Transverse colon (tissue), 4 donors: ENCODE measurements at regions not wholly inside any gene's neighbourhood (a gene's known extent, or its start where the extent isn't known, plus 50 kb on each side); places are given as distances from the start of the nearest gene placed in this dataset.
A peak's percentile ranks its signal among the peaks of the same experiment; 100 is the strongest.

ENCODE experiments used
- DNase-seq: peaks from one replicate; pipeline ENCODE4 v3.0.0-alpha.2; 2019
- H3K27ac ChIP-seq, 4 donors: fragments of 200-600 bp; sonication (generic); 2 replicates each; pipeline ENCODE4 v1.5.1; 2016 to 2018; ENCODE audit warnings: inconsistent platforms in 4 of 4
- H3K27me3 ChIP-seq: fragments of 200-600 bp; sonication (generic); 2 replicates; pipeline ENCODE4 v1.5.1; 2017; ENCODE audit warnings: inconsistent platforms
- H3K36me3 ChIP-seq, 4 donors: fragments of 200-600 bp; sonication (generic); 2 replicates each; pipeline ENCODE4 v1.5.1; 2017 to 2019; ENCODE audit warnings: inconsistent platforms in 4 of 4
- H3K4me1 ChIP-seq, 4 donors: fragments of 200-600 bp; sonication (generic); 2 replicates each; pipeline ENCODE4 v1.5.1; 2017 to 2020; ENCODE audit warnings: inconsistent platforms in 4 of 4
- H3K4me3 ChIP-seq, 4 donors: fragments of 200-600 bp; sonication (generic); 1 replicate in 1 of 4; 2 replicates in 3 of 4; pipeline versions ENCODE4 v1.5.1 to v1.6.1; 2017 to 2019; ENCODE audit warnings: inconsistent platforms in 4 of 4
- H3K9me3 ChIP-seq, 2 donors: fragments of 200-600 bp; sonication (generic); 2 replicates each; pipeline ENCODE4 v1.5.1; 2017 to 2019; ENCODE audit warnings: inconsistent platforms in 2 of 2
- EP300 ChIP-seq: sonication (generic); formaldehyde crosslinking; IDR thresholded peaks from one replicate; pipeline ENCODE4 v1.6.1; 2017; ENCODE audit warnings: antibody characterized with exemption, low read depth
- POLR2A ChIP-seq: fragments of 450-650 bp; IDR thresholded peaks from one replicate; pipeline ENCODE4 v1.6.1; 2016; ENCODE audit warnings: antibody characterized with exemption, mild to moderate bottlenecking, moderate library complexity
- POLR2AphosphoS5 ChIP-seq, 3 donors: sonication (generic); formaldehyde crosslinking; IDR thresholded peaks; one replicate each; pipeline ENCODE4 v1.6.1; 2016; ENCODE audit warnings: antibody characterized with exemption in 3 of 3
- WGBS, 2 donors: methylation state at CpG; one replicate each; pipeline ENCODE4 v1.1.5; 2018; ENCODE audit warnings: low coverage in 1 of 2; 5-methylcytosine and 5-hydroxymethylcytosine counted together
- in situ Hi-C, 4 donors: fragments of 200-750 bp; cut with MboI; loops; one replicate each; pipeline versions ENCODE4 v1.15.0 to v1.15.1; 2017; ENCODE audit warnings: low sequenced_read_pairs in 3 of 4, low pct_ligation_motif_present in 1 of 4, low pct_unique_long_range_greater_than_20kb in 1 of 4
- intact Hi-C: fragments of 100-400 bp; cut with DNase I; formaldehyde crosslinking; loops from one replicate; pipeline ENCODE4 v1.15.1; 2023; ENCODE audit warnings: low total_unique reads
- TF ChIP-seq, protein P1 (sequence below), 5 experiments: fragments of 200-600 bp in 3 of 5; fragments of 450-650 bp in 2 of 5; sonication (generic) in 3 of 5; IDR thresholded peaks; 1 replicate in 2 of 5; 2 replicates in 3 of 5; pipeline ENCODE4 v1.5.1; 2016 to 2017; ENCODE audit warnings: antibody characterized with exemption in 5 of 5, inconsistent platforms in 3 of 5, mild to moderate bottlenecking in 2 of 5, moderate library complexity in 1 of 5

DNA sequence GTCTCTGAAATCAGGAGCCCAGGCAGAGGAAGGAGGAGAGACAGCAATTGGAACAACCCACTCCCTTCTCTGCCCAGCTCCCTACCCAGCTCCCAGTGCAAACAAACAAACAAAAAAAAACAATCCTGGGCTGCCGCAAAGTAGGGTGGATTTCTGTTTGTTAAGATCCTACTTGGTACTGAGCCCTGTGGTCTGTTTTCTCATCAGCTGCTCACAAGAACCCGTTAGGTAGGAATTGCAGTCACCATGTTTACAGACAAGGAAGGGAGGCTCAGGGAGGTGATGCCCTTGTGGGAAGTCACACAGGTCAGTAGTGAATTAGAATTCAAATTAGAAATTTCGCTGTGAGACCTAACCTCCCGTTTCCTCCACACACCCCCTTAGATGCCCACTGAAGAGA, 128.8 kb upstream of the RAD23B start:
- H3K27ac ChIP-seq: no peak overlapping the region
- intact Hi-C loops: no loop called here
- no peaks in the 10 kb centered on the region for H3K36me3 ChIP-seq
- TF ChIP-seq EP300 (no peak), POLR2A (no peak), POLR2AphosphoS5 (IDR thresholded peaks at IDR 0.05) (no peak)
- TF ChIP-seq, protein P1, sequence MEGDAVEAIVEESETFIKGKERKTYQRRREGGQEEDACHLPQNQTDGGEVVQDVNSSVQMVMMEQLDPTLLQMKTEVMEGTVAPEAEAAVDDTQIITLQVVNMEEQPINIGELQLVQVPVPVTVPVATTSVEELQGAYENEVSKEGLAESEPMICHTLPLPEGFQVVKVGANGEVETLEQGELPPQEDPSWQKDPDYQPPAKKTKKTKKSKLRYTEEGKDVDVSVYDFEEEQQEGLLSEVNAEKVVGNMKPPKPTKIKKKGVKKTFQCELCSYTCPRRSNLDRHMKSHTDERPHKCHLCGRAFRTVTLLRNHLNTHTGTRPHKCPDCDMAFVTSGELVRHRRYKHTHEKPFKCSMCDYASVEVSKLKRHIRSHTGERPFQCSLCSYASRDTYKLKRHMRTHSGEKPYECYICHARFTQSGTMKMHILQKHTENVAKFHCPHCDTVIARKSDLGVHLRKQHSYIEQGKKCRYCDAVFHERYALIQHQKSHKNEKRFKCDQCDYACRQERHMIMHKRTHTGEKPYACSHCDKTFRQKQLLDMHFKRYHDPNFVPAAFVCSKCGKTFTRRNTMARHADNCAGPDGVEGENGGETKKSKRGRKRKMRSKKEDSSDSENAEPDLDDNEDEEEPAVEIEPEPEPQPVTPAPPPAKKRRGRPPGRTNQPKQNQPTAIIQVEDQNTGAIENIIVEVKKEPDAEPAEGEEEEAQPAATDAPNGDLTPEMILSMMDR (IDR thresholded peaks at IDR 0.05): no peak
- H3K4me1 ChIP-seq: no peaks in the 10 kb centered on the region
- in situ Hi-C loops: loop anchor here in 1 of 4 donors (25.0 kb wide), 2 partner anchors 292 to 517 kb away; partner anchors contain the start of gene ZNF462
- no peak overlapping the region for H3K4me3 ChIP-seq
- no peaks in the 10 kb centered on the region for H3K27me3 ChIP-seq
- 20 to 71% methylated on average over 1 to 4 of the region's 4 CpGs for WGBS, 2 donors
- DNase-seq: no peak
- H3K9me3 ChIP-seq: no peaks in the 10 kb centered on the region

- intact Hi-C loops: no loop called here
- no peaks in the 10 kb centered on the region for H3K27me3 ChIP-seq
- WGBS, 2 donors: 88 to 94% methylated on average over 3 of the region's 3 CpGs
- TF ChIP-seq EP300 (no peak), POLR2AphosphoS5 (IDR thresholded peaks at IDR 0.05) (no peak), POLR2A (no peak)
- TF ChIP-seq, protein P1 (IDR thresholded peaks at IDR 0.05): no peak
- in situ Hi-C loops: loop anchor here in 1 of 4 donors (25.0 kb wide), 2 partner anchors 292 to 517 kb away; partner anchors contain the start of gene ZNF462
- H3K9me3 ChIP-seq: no peaks in the 10 kb centered on the region
- H3K27ac ChIP-seq: no peak overlapping the region
- DNase-seq: no peak
- H3K4me3 ChIP-seq: no peak overlapping the region
- H3K36me3 ChIP-seq: no peaks in the 10 kb centered on the region
- H3K4me1 ChIP-seq: no peaks in the 10 kb centered on the region
These were observed 128.3 kb upstream of the RAD23B start for GRCh38 chr9:107154766-107155165.

- no peak overlapping the region for H3K27ac ChIP-seq
- WGBS, 2 donors: 66% methylated on average over 3 of the region's 3 CpGs; no CpG with 5 or more reads in 1 of the 2 donors
- H3K9me3 ChIP-seq: no peaks in the 10 kb centered on the region
- no peak for DNase-seq
- no peaks in the 10 kb centered on the region for H3K27me3 ChIP-seq
- in situ Hi-C loops (loop anchor here in 1 of 4 donors (25.0 kb wide), 2 partner anchors 293 to 518 kb away; partner anchors contain the start of gene ZNF462), intact Hi-C loops (no loop called here)
- TF ChIP-seq POLR2A (no peak), POLR2AphosphoS5 (IDR thresholded peaks at IDR 0.05) (no peak), EP300 (no peak)
- TF ChIP-seq, protein P1 (IDR thresholded peaks at IDR 0.05): peak in 2 of 5 experiments; percentile 11 to 17
- H3K36me3 ChIP-seq: no peaks in the 10 kb centered on the region
- H3K4me3 ChIP-seq: no peak overlapping the region
- H3K4me1 ChIP-seq: no peaks in the 10 kb centered on the region
These were observed 127.7 kb upstream of the RAD23B start for GRCh38 chr9:107155244-107155817.

GRCh38 chr9:107158321-107158720, 124.8 kb upstream of the RAD23B start:
- Histone ChIP-seq H3K27me3 (no peaks in the 10 kb centered on the region), H3K36me3 (no peaks in the 10 kb centered on the region), H3K4me3 (no peak overlapping the region), H3K4me1 (no peaks in the 10 kb centered on the region), H3K27ac (no peak overlapping the region), H3K9me3 (no peaks in the 10 kb centered on the region)
- intact Hi-C loops (no loop called here), in situ Hi-C loops (loop anchor here in 1 of 4 donors (25.0 kb wide), 2 partner anchors 296 to 521 kb away; partner anchors contain the start of gene ZNF462)
- 0 to 31% methylated on average over 1 to 2 of the region's 2 CpGs for WGBS, 2 donors
- DNase-seq: no peak
- no peak for TF ChIP-seq POLR2A
- TF ChIP-seq, protein P1 (IDR thresholded peaks at IDR 0.05): peak in 3 of 5 experiments; percentile 17 to 22 (median 19)
